NCI-H146 treated with DMSO at 0.1 percent for 48 hours (cell line): ENCODE measurements at regions not wholly inside any gene's neighbourhood (a gene's known extent, or its start where the extent isn't known, plus 50 kb on each side); places are given as distances from the start of the nearest gene placed in this dataset.
A peak's percentile ranks its signal among the peaks of the same experiment; 100 is the strongest.
"Not testable (repeated sequence)": the region's sequence is repeated elsewhere in the genome, so short reads cannot be mapped to it uniquely, and the experiment has no call there.

Source experiments
- DNase-seq: peaks from one replicate; lab custom pipeline; 2025; ENCODE audit not compliant: unreplicated experiment; lab: John Stamatoyannopoulos, UW

- no peak for DNase-seq
Observed at GRCh38 chr2:187002242-187002641, 153.3 kb upstream of the ZSWIM2 start.

- DNase-seq: no peak
Observed at GRCh38 chr2:187001248-187001647, 152.3 kb upstream of the ZSWIM2 start.

DNA sequence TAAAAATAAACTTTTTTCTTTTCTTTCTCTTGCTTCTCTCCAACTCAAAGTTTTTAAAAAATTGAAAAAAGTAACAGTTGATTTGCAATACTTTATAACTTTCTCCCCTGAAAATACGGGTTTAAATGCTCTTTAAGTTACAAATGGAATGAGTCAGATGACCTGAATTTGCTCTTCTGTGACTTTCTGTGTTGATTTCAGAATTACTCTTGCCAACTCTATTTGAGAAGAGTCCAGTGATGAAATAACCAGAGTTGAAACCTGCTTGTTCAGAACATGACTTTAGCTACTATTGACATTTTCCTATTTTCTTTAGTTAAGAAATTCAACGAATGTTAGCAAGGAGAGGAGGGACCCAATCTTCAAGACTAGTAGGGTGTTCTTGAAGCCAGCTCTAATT, 146.1 kb upstream of the ZSWIM2 start:
- no peak for DNase-seq

DNA sequence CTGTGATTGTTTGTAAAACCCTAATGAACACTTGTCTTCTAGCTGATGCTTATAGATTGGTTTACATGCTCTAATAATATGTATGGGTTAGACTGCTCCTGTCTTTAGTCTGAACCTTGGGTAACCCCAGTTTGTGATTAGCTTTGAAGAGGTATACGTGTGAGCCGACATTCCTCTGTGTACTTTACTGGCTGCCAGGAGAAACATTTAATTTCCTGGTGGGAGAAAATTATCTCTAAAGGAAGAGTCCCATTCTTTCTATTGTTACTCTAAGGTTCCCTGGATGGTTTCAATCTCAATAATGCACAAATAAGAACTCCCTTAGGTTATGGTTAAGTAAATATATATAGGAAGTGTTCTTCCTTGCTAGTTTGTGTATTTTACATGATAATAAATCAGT, 143.6 kb upstream of the ZSWIM2 start:
- peak; percentile 4 for DNase-seq

DNA sequence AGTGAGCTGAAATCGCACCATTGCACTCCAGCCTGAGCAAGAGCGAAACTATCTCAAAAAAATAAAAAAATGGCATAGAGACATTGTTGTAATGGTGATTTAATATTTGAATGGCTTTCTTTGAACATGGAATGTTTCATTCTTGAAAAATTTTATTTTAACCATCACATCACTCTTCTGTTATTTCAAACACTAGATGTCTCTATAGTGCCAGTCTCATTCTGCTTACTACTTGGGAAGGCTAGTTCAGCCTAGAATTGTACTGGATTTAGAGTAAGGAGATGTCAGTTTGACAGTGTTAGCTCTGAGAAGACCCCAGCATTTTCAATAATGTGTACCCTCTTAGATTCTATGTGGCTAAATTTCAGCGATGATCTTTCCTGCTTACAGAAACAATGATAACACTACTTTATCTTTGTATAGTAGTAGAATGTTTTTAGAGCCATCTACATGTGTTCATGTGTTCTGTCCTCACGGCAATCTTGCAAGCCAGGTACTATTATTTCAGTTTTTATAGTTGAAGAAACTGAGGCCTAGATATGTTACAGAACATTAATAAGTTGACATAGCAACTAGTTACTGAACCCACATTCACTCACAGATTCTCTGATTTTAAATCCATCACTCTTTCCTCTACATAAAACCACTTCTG, 142.9 kb upstream of the ZSWIM2 start:
- DNase-seq: no peak

DNA sequence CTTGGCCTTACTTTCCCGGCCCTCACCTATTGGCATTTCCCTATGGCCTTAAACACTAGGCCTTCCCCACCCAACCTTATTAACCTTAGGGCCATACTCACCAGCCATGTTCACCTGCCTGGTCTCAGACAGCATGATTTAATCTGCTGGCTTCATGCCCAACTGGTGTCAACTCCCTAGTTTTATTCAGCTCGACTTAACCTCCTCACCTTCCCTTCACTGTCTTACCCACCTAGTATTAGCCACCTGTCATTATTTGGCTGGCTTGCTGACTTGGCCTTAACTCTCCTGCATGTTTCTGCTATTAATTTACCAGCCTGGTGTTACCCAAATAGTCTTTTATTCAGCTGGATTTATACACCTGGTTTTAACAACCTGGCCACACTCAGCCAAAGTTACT, 136.0 kb upstream of the ZSWIM2 start:
- peak; percentile 27 for DNase-seq

GRCh38 chr2:186984481-186984880, 135.5 kb upstream of the ZSWIM2 start:
- peak; percentile 61 for DNase-seq

GRCh38 chr2:186980787-186981550, 132.0 kb upstream of the ZSWIM2 start:
- DNase-seq: peak; percentile 48

DNA sequence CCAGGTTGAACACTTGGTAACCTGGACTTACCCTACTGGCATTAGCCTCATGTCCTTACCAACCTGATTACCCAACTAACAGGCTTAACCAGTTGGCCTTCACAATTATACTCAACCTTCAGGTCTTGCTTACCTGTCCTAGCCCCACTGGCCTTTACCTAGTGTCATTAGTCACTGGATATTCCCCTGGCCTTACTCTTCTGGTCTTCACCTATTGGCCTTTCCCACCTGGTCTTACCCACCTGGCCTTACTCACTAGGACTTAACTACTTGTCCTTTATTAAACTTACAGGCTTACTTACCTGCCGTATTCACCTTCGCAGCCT, 131.1 kb upstream of the ZSWIM2 start:
- DNase-seq: no peak

DNA sequence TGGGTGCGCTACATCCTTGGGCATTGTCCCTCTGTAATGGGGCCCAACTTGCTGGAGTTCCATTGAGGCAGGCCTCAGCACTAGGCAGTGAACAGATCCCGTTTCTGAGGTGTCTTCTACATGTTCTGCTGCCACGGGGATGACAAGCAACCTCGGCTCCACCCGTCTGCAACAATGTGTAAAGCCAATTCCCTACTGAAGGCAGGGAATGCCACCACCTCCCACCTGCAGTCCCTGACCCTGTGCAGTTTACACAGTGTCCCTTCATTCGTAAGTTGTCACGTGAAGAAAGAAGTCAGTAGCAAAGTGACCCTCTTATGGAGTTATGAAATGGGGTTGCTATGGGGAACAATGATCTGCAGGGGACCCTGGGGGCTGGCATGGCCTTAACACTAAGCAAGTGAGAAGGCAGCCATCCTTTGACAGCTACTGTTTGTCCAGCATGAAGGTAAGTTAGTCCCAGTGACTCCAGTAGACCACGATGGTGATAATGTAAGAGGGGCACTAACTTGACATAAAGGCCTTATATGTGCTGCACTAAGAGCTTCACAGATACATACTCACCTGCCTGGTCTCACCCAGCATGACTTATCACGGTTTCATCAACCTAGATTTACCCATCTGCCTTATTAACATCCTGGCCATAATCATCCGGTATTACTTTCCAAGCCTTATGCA, 130.6 kb upstream of the ZSWIM2 start:
- no peak for DNase-seq

GRCh38 chr2:186977433-186978045, 128.6 kb upstream of the ZSWIM2 start:
- DNase-seq: no peak

GRCh38 chr2:186976329-186976728, 127.4 kb upstream of the ZSWIM2 start:
- DNase-seq: no peak

DNA sequence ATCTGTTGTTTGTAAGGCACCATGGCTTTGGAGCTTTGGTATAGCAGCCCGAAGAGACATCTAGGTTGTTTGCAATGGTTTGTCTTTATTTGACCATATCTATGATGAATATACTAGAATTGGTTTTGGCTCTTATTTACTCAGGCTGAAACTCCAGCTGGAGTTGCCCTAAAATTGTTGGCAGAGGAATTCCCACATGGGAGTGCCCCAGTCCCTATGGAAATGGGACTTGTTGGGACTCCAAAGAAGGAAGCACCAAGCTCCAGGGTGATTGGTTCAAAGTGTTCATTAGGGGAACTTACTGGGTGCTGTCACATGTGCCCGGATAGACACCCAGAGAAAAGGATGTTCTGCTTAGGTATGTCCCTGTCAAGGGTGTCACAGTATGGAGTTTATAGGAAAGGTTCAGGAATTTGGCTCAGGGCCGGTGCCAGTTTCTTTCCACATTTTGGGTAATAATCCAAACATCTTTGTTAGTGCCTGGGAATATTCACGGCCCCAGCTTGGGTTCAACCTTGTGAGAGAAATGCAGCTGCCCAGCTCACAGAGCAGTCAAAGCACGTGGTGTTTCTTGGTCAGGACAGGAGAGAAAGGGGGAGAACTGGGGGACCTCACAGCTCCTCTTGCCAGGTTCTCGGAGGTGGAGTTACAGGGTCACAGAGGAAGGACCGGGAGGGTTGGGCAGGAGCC, 123.5 kb upstream of the ZSWIM2 start:
- no peak for DNase-seq

- DNase-seq: no peak
Observed at GRCh38 chr2:186968277-186968676, 119.3 kb upstream of the ZSWIM2 start.

DNA sequence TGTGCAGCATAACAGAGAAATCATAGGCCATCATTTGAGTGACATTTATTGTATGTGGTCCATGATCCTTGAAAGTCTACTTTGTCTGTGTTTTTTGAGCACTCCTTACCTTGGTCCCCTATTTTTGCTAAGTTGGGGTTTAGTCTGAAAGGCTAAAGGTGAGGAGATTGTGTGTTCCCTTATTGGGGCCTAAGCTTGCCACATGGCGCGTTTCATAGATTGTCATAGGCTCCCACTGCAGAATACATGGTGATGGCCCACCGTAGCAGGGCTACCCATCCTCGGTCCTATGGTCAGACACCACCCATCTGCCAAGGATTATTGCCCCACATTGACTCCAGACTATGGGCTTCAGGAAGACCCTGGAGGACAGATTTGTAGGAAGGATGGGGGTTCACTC, 117.0 kb upstream of the ZSWIM2 start:
- no peak for DNase-seq

- no peak for DNase-seq
Observed at GRCh38 chr2:186962085-186962747, 113.2 kb upstream of the ZSWIM2 start.

- DNase-seq: not testable (repeated sequence)
Observed at GRCh38 chr2:186960241-186960640, 111.3 kb upstream of the ZSWIM2 start.

DNA sequence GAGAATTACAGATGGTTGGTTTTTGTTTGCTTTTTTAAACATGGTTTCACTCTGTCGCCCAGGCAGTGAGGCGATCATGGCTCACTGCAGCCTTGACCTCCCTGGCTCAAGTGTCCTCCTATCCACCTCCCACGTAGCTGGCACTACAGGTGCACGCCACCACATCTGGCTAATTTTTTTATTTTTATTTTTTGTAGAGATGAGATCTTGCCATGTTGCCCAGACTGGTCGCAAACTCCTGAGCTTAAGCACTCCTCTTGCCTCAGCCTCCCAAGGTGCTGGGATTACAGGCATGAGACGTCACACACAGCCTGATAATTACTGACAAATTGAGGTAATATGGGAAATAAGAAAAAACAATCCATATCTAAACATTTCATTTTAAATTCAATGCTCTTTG, 110.5 kb upstream of the ZSWIM2 start:
- no peak for DNase-seq

DNA sequence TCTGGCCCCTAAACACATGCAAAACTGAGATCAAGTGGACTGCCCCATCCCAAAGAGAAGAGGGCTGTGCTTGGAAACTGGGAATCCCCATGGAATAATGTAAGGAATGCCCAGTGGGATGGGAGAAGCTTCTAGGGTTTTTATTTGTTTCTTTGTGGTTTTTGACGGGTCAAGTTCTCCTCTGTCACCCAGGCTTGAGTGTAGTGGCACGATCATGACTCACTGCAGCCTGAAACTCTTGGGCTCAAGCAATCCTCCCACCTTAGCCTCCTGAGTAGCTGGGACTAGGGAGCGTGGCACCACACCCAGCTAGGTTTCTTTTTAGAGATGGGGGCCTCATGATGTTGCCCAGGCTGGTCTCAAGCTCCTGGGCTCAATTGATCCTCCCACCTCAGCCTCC, 101.7 kb upstream of the ZSWIM2 start:
- DNase-seq: no peak

DNA sequence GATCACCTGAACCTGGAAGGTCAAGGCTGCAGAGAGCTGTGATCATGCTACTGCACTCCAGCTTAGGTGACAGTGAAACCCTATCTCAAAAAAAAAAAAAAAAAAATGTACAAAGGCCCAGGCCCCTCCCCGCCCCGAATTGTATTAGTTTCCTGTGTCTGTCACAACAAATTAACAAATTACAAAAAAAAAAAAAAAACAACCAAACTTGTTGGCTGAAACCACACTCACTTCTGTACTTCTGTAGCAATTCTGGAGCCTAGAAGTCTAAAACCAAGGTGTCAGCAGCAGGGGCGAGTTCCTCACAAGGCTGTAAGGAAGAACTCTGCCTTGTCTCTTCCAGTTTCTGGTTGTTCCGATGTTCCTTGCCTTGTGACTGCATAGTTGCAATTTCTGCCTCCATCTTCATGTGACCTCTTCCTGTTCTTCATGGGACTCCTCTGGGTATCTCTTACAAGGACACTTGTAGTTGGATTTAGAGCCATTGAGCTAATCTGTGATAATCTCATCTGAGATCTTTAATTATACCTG, 100.8 kb upstream of the ZSWIM2 start:
- DNase-seq: no peak

DNA sequence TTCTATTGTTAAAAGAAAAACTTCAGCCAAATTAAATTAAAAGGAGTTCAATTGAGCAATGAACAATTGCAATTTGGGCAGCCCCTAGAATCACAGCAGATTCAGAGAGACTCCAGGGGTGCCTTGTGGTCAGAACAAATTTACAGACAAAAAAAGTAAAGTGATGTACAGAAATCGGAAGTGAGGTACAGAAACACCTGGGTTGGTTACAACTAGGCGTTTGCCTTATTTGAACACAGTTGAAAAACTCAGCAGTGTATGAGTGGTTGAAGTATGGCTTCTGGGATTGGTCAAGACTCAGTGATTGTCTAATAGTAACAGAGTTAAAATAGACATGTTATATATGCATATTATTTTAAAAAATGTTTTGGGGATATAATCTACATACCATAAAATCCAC, 98.5 kb upstream of the ZSWIM2 start:
- DNase-seq: no peak
